ENCODE measurements at regions not wholly inside any gene's neighbourhood (a gene's known extent, or its start where the extent isn't known, plus 50 kb on each side); places are given as distances from the start of the nearest gene placed in this dataset.

DNA sequence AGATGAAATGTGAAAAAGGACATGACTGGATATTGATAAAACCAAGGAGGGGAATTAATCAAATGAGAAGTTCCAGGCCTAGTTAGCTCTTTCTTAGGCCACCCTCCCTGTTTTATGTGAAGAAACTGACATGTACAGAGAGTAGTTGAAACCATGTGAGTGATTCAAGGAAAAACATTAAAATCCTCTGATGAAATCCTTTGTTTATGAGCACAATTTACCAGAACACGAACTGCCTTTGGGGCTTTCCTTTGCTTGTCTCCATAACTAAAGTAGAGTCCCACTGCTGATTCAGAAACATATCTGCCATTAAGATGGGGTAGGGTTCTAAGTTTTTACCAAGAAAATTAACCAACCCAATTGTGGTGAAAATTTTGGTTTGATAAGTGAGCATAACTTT is 558.3 kb downstream of the NR2F2 start:
- Histone ChIP-seq H3K9ac (ENCODE audit: low read depth in 1 of 2, low read length in 2 of 2) (no peak overlapping the region), H3K27ac (ENCODE audit: low read depth in 2 of 2, low read length in 2 of 2) (peak overlapping the region in 1 of 2 donors; percentile 7), H3K36me3 (ENCODE audit: control insufficient read depth in 2 of 2, insufficient read depth in 2 of 2, low read length in 2 of 2) (no peaks in the 10 kb centered on the region), H3K27me3 (ENCODE audit: control insufficient read depth in 2 of 2, insufficient read depth in 2 of 2, low read length in 2 of 2) (no peaks in the 10 kb centered on the region), H3K4me1 (ENCODE audit: control insufficient read depth in 2 of 2, insufficient read depth in 2 of 2, low read length in 2 of 2) (peaks cover 0 to 2% of the 10 kb centered on the region in 2 donors), H3K9me3 (ENCODE audit: control insufficient read depth in 2 of 2, low read length in 2 of 2) (no peaks in the 10 kb centered on the region), H3K4me3 (ENCODE audit: low read length in 2 of 2) (no peak overlapping the region)

- H3K36me3 ChIP-seq (ENCODE audit: control insufficient read depth in 2 of 2, insufficient read depth in 2 of 2, low read length in 2 of 2): no peaks in the 10 kb centered on the region
- H3K27me3 ChIP-seq (ENCODE audit: control insufficient read depth in 2 of 2, insufficient read depth in 2 of 2, low read length in 2 of 2): no peaks in the 10 kb centered on the region
- H3K9me3 ChIP-seq (ENCODE audit: control insufficient read depth in 2 of 2, low read length in 2 of 2): no peaks in the 10 kb centered on the region
- H3K27ac ChIP-seq (ENCODE audit: low read depth in 2 of 2, low read length in 2 of 2): no peak overlapping the region
- peaks cover 0 to 2% of the 10 kb centered on the region in 2 donors for H3K4me1 ChIP-seq (ENCODE audit: control insufficient read depth in 2 of 2, insufficient read depth in 2 of 2, low read length in 2 of 2)
- peak overlapping the region; percentile 57 to 59 for H3K4me3 ChIP-seq (ENCODE audit: low read length in 2 of 2)
- peak overlapping the region in 1 of 2 donors; percentile 12 for H3K9ac ChIP-seq (ENCODE audit: low read depth in 1 of 2, low read length in 2 of 2)
Observed at GRCh38 chr15:96889734-96890480, 559.4 kb downstream of the NR2F2 start.

- Histone ChIP-seq H3K36me3 (ENCODE audit: control insufficient read depth in 2 of 2, insufficient read depth in 2 of 2, low read length in 2 of 2) (no peaks in the 10 kb centered on the region), H3K27me3 (ENCODE audit: control insufficient read depth in 2 of 2, insufficient read depth in 2 of 2, low read length in 2 of 2) (no peaks in the 10 kb centered on the region), H3K4me1 (ENCODE audit: control insufficient read depth in 2 of 2, insufficient read depth in 2 of 2, low read length in 2 of 2) (peaks cover 0 to 2% of the 10 kb centered on the region in 2 donors), H3K9me3 (ENCODE audit: control insufficient read depth in 2 of 2, low read length in 2 of 2) (no peaks in the 10 kb centered on the region), H3K9ac (ENCODE audit: low read depth in 1 of 2, low read length in 2 of 2) (no peak overlapping the region), H3K4me3 (ENCODE audit: low read length in 2 of 2) (no peak overlapping the region), H3K27ac (ENCODE audit: low read depth in 2 of 2, low read length in 2 of 2) (no peak overlapping the region)
Observed at GRCh38 chr15:96891046-96891445, 560.5 kb downstream of the NR2F2 start.

- H3K27me3 ChIP-seq (ENCODE audit: control insufficient read depth in 2 of 2, insufficient read depth in 2 of 2, low read length in 2 of 2): no peaks in the 10 kb centered on the region
- H3K9ac ChIP-seq (ENCODE audit: low read depth in 1 of 2, low read length in 2 of 2): no peak overlapping the region
- no peaks in the 10 kb centered on the region for H3K9me3 ChIP-seq (ENCODE audit: control insufficient read depth in 2 of 2, low read length in 2 of 2)
- H3K4me3 ChIP-seq (ENCODE audit: low read length in 2 of 2): no peak overlapping the region
- H3K36me3 ChIP-seq (ENCODE audit: control insufficient read depth in 2 of 2, insufficient read depth in 2 of 2, low read length in 2 of 2): no peaks in the 10 kb centered on the region
- H3K27ac ChIP-seq (ENCODE audit: low read depth in 2 of 2, low read length in 2 of 2): no peak overlapping the region
- peaks cover 0 to 2% of the 10 kb centered on the region in 2 donors for H3K4me1 ChIP-seq (ENCODE audit: control insufficient read depth in 2 of 2, insufficient read depth in 2 of 2, low read length in 2 of 2)
Observed at GRCh38 chr15:96893159-96893906, 562.8 kb downstream of the NR2F2 start.

GRCh38 chr15:96894659-96895058 is 564.2 kb downstream of the NR2F2 start:
- Histone ChIP-seq H3K27me3 (ENCODE audit: control insufficient read depth in 2 of 2, insufficient read depth in 2 of 2, low read length in 2 of 2) (no peaks in the 10 kb centered on the region), H3K9me3 (ENCODE audit: control insufficient read depth in 2 of 2, low read length in 2 of 2) (no peaks in the 10 kb centered on the region), H3K27ac (ENCODE audit: low read depth in 2 of 2, low read length in 2 of 2) (no peak overlapping the region), H3K4me1 (ENCODE audit: control insufficient read depth in 2 of 2, insufficient read depth in 2 of 2, low read length in 2 of 2) (peaks cover 0 to 2% of the 10 kb centered on the region in 2 donors), H3K4me3 (ENCODE audit: low read length in 2 of 2) (no peak overlapping the region), H3K36me3 (ENCODE audit: control insufficient read depth in 2 of 2, insufficient read depth in 2 of 2, low read length in 2 of 2) (no peaks in the 10 kb centered on the region), H3K9ac (ENCODE audit: low read depth in 1 of 2, low read length in 2 of 2) (no peak overlapping the region)

DNA sequence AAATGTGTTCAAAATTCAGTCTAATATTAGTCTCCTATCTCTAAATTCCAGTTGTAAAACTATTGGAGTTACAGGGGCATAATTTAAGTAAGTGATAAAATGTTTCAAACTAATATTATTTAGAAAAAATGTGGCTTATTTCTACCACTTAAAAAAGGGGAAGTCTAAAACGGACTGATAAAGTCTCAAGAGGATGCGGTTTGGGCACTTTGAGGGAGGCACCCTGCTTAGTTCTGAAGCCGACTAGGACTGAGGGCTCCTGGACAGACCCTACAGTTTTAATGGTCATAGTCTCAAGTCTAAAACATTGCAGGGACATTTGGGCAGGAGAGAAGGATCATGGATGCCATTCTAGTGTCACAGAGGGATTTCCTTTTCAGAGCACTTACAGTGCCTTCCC is 566.3 kb downstream of the NR2F2 start:
- H3K27ac ChIP-seq (ENCODE audit: low read depth in 2 of 2, low read length in 2 of 2): no peak overlapping the region
- H3K9ac ChIP-seq (ENCODE audit: low read depth in 1 of 2, low read length in 2 of 2): no peak overlapping the region
- no peak overlapping the region for H3K4me3 ChIP-seq (ENCODE audit: low read length in 2 of 2)
- no peaks in the 10 kb centered on the region for H3K36me3 ChIP-seq (ENCODE audit: control insufficient read depth in 2 of 2, insufficient read depth in 2 of 2, low read length in 2 of 2)
- no peaks in the 10 kb centered on the region for H3K27me3 ChIP-seq (ENCODE audit: control insufficient read depth in 2 of 2, insufficient read depth in 2 of 2, low read length in 2 of 2)
- H3K9me3 ChIP-seq (ENCODE audit: control insufficient read depth in 2 of 2, low read length in 2 of 2): peaks cover 4 to 5% of the 10 kb centered on the region in 2 donors
- H3K4me1 ChIP-seq (ENCODE audit: control insufficient read depth in 2 of 2, insufficient read depth in 2 of 2, low read length in 2 of 2): peaks cover 0 to 2% of the 10 kb centered on the region in 2 donors

DNA sequence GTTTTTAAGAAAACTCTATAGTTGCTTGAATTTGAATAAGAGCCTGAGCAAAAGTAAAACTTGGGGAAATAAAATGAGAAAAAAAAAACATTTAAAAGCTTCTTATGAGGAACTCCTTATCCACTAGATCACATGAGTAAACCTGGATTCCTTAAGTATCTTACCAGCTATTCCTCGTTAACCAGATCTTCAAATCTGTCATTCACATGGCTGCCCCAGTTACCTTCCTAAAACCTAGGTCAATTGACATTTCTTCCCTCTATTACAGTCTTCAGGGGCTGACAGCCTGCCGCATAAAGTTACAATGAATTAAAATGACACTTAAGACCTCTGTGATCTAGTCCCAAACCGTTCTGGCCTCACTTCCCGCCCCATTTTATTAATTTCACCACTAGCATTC is 583.6 kb downstream of the NR2F2 start:
- H3K9me3 ChIP-seq (ENCODE audit: control insufficient read depth in 2 of 2, low read length in 2 of 2): no peaks in the 10 kb centered on the region
- no peaks in the 10 kb centered on the region for H3K36me3 ChIP-seq (ENCODE audit: control insufficient read depth in 2 of 2, insufficient read depth in 2 of 2, low read length in 2 of 2)
- H3K4me1 ChIP-seq (ENCODE audit: control insufficient read depth in 2 of 2, insufficient read depth in 2 of 2, low read length in 2 of 2): no peaks in the 10 kb centered on the region
- H3K9ac ChIP-seq (ENCODE audit: low read depth in 1 of 2, low read length in 2 of 2): no peak overlapping the region
- H3K27ac ChIP-seq (ENCODE audit: low read depth in 2 of 2, low read length in 2 of 2): no peak overlapping the region
- no peaks in the 10 kb centered on the region for H3K27me3 ChIP-seq (ENCODE audit: control insufficient read depth in 2 of 2, insufficient read depth in 2 of 2, low read length in 2 of 2)
- no peak overlapping the region for H3K4me3 ChIP-seq (ENCODE audit: low read length in 2 of 2)

- Histone ChIP-seq H3K27ac (ENCODE audit: low read depth in 2 of 2, low read length in 2 of 2) (no peak overlapping the region), H3K27me3 (ENCODE audit: control insufficient read depth in 2 of 2, insufficient read depth in 2 of 2, low read length in 2 of 2) (no peaks in the 10 kb centered on the region), H3K9me3 (ENCODE audit: control insufficient read depth in 2 of 2, low read length in 2 of 2) (no peaks in the 10 kb centered on the region), H3K36me3 (ENCODE audit: control insufficient read depth in 2 of 2, insufficient read depth in 2 of 2, low read length in 2 of 2) (no peaks in the 10 kb centered on the region), H3K4me1 (ENCODE audit: control insufficient read depth in 2 of 2, insufficient read depth in 2 of 2, low read length in 2 of 2) (no peaks in the 10 kb centered on the region), H3K9ac (ENCODE audit: low read depth in 1 of 2, low read length in 2 of 2) (no peak overlapping the region), H3K4me3 (ENCODE audit: low read length in 2 of 2) (no peak overlapping the region)
Observed at GRCh38 chr15:96916750-96917149, 586.2 kb downstream of the NR2F2 start.

DNA sequence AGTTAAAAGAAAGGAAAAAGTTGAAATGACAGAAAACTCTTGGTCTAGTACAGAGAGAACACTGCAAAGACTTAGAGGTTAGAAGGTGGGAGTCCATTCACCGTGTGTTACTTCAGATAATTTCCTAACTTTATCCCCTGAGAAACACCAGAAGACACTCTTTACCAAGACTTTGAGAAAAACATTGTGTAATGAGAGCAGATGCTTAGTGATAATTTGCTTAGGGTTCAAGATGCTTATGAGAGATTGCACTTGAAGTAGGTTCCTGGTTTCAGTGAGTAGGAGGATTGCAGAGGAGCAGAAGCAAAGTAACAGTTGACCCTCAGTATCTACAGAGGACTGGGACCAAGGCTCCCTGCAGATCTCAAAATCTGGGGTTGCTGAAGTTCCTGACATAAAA is 594.1 kb downstream of the NR2F2 start:
- Histone ChIP-seq H3K9me3 (ENCODE audit: control insufficient read depth in 2 of 2, low read length in 2 of 2) (no peaks in the 10 kb centered on the region), H3K9ac (ENCODE audit: low read depth in 1 of 2, low read length in 2 of 2) (no peak overlapping the region), H3K36me3 (ENCODE audit: control insufficient read depth in 2 of 2, insufficient read depth in 2 of 2, low read length in 2 of 2) (no peaks in the 10 kb centered on the region), H3K4me1 (ENCODE audit: control insufficient read depth in 2 of 2, insufficient read depth in 2 of 2, low read length in 2 of 2) (no peaks in the 10 kb centered on the region), H3K4me3 (ENCODE audit: low read length in 2 of 2) (no peak overlapping the region), H3K27me3 (ENCODE audit: control insufficient read depth in 2 of 2, insufficient read depth in 2 of 2, low read length in 2 of 2) (no peaks in the 10 kb centered on the region), H3K27ac (ENCODE audit: low read depth in 2 of 2, low read length in 2 of 2) (no peak overlapping the region)
